A549 (cell line): ENCODE measurements at regions not wholly inside any gene's neighbourhood (a gene's known extent, or its start where the extent isn't known, plus 50 kb on each side); places are given as distances from the start of the nearest gene placed in this dataset.

Experiments used
- ATAC-seq, 2 experiments: fragments of 200-7000 bp in 1 of 2; fragments of >200 bp in 1 of 2; cut with Nextera tagmentation in 1 of 2; cut with Tn5 transposase in 1 of 2; 3 replicates each; pipeline versions ENCODE4 v1.8.0 to v1.9.1; 2018 to 2020; ENCODE audit warnings: mild to moderate bottlenecking in 1 of 2, moderate library complexity in 1 of 2
- CTCF ChIA-PET: fragments of 300-600 bp; sonication (Branson Sonifier 250); formaldehyde crosslinking; extraction: SDS; loops from one replicate; lab custom pipeline; 2021; ENCODE audit warnings: antibody characterized with exemption, inconsistent platforms; lab: Yijun Ruan, JAX
- POLR2A ChIA-PET: fragments of 350-600 bp; formaldehyde crosslinking; extraction: SDS; loops from one replicate; lab custom pipeline; 2021; ENCODE audit warnings: antibody characterized with exemption, inconsistent platforms; lab: Yijun Ruan, JAX
- DNase-seq, 2 experiments: peaks; one replicate each; pipeline versions ENCODE4 v3.0.0 to v3.0.0-alpha.2; 2011 to 2016; ENCODE audit warnings: low read depth in 1 of 2, low spot score in 1 of 2
- FAIRE-seq: peaks from 2 replicates; lab custom pipeline; 2011; peaks lifted over from hg19 to GRCh38; lab: Jason Lieb, UNC
- H3K27ac ChIP-seq, 2 experiments: fragments of >200 bp; sonication (Bioruptor Twin); formaldehyde crosslinking; 3 replicates each; pipeline ENCODE4 v1.5.1; 2016 to 2017
- H3K4me1 ChIP-seq: fragments of >200 bp; sonication (Bioruptor Twin); formaldehyde crosslinking; 3 replicates; pipeline ENCODE4 v1.6.1; 2016
- H3K4me2 ChIP-seq: fragments of >200 bp; sonication (Bioruptor Twin); formaldehyde crosslinking; 3 replicates; pipeline ENCODE4 v1.6.1; 2016
- H3K4me3 ChIP-seq: fragments of >200 bp; sonication (Bioruptor Twin); formaldehyde crosslinking; 3 replicates; pipeline ENCODE4 v1.5.1; 2016
- H3K9me3 ChIP-seq: fragments of >200 bp; sonication (Bioruptor Twin); formaldehyde crosslinking; 3 replicates; pipeline ENCODE4 v1.6.1; 2016
- ATOH8 ChIP-seq: fragments of 250-450 bp; sonication (Bioruptor Pico); IDR thresholded peaks from 2 replicates; pipeline ENCODE4 v1.5.0; 2020; ENCODE audit warnings: low read depth, mild to moderate bottlenecking, moderate library complexity
- BHLHE40 ChIP-seq: IDR thresholded peaks from 2 replicates; pipeline ENCODE4 v1.6.1; 2012; ENCODE audit warnings: low read depth, low read length, inconsistent platforms
- CBX2 ChIP-seq: fragments of 200-600 bp; sonication (generic); IDR thresholded peaks from 2 replicates; pipeline ENCODE4 v1.6.1; 2016; ENCODE audit warnings: low read depth, mild to moderate bottlenecking, borderline replicate concordance
- E2F6 ChIP-seq: IDR thresholded peaks from 2 replicates; pipeline ENCODE4 v1.6.1; 2012; ENCODE audit warnings: low read depth, borderline replicate concordance
- EHMT2 ChIP-seq: fragments of 200-600 bp; sonication (generic); IDR thresholded peaks from 2 replicates; pipeline ENCODE4 v1.6.1; 2016; ENCODE audit warnings: antibody characterized with exemption, low read depth, mild to moderate bottlenecking, moderate library complexity
- EP300 ChIP-seq, 2 experiments: fragments of >200 bp; sonication (Bioruptor Twin); formaldehyde crosslinking; IDR thresholded peaks; 2 replicates in 1 of 2; 3 replicates in 1 of 2; pipeline ENCODE4 v1.6.1; 2016 to 2017
- ESRRA ChIP-seq: fragments of 150-350 bp; IDR thresholded peaks from 2 replicates; pipeline ENCODE4 v1.6.1; 2014; ENCODE audit warnings: mild to moderate bottlenecking, low read length, borderline replicate concordance
- GATA3 ChIP-seq: IDR thresholded peaks from 2 replicates; pipeline ENCODE4 v1.6.1; 2012; ENCODE audit warnings: borderline replicate concordance
- HEYL ChIP-seq: fragments of 250-450 bp; sonication (Bioruptor Pico); IDR thresholded peaks from 2 replicates; pipeline ENCODE4 v1.8.0; 2021; ENCODE audit warnings: mild to moderate bottlenecking, moderate library complexity
- HMGXB4 ChIP-seq: fragments of 250-450 bp; sonication (Bioruptor Pico); IDR thresholded peaks from 2 replicates; pipeline ENCODE4 v1.5.0; 2021; ENCODE audit warnings: mild to moderate bottlenecking, moderate library complexity, borderline replicate concordance
- JUN ChIP-seq, 2 experiments: fragments of >200 bp; sonication (Bioruptor Twin); formaldehyde crosslinking; IDR thresholded peaks; 2 replicates in 1 of 2; 3 replicates in 1 of 2; pipeline ENCODE4 v1.6.1; 2016 to 2017
- JUNB ChIP-seq: fragments of >200 bp; sonication (Bioruptor Twin); formaldehyde crosslinking; IDR thresholded peaks from 2 replicates; pipeline ENCODE4 v1.6.1; 2016
- MAZ ChIP-seq: fragments of 150-350 bp; IDR thresholded peaks from 2 replicates; pipeline ENCODE4 v1.6.1; 2014; ENCODE audit warnings: antibody characterized with exemption, low read depth, low read length, borderline replicate concordance
- NFE2L2 ChIP-seq: fragments of 150-350 bp; conservative IDR thresholded peaks from 2 replicates; pipeline ENCODE4 v1.6.1; 2014; ENCODE audit warnings: low read length
- NPAS2 ChIP-seq: fragments of 250-450 bp; sonication (Bioruptor Pico); IDR thresholded peaks from 2 replicates; pipeline ENCODE4 v1.8.0; 2022; ENCODE audit warnings: mild to moderate bottlenecking, moderate library complexity, borderline replicate concordance
- NR3C1 ChIP-seq: fragments of >200 bp; sonication (Bioruptor Twin); formaldehyde crosslinking; IDR thresholded peaks from 3 replicates; pipeline ENCODE4 v1.6.1; 2017
- PBX3 ChIP-seq: IDR thresholded peaks from 2 replicates; pipeline ENCODE4 v1.6.1; 2012
- POLR2A ChIP-seq: IDR thresholded peaks from 2 replicates; pipeline ENCODE4 v1.6.1; 2012; ENCODE audit warnings: mild to moderate bottlenecking, low read length
- POLR2AphosphoS2 ChIP-seq: conservative IDR thresholded peaks from 2 replicates; pipeline ENCODE4 v1.6.1; 2012; ENCODE audit warnings: low read length, improper control_type of control experiment, inconsistent platforms
- RAD21 ChIP-seq, 2 experiments: fragments of >200 bp in 1 of 2; sonication (Bioruptor Twin) in 1 of 2; formaldehyde crosslinking in 1 of 2; IDR thresholded peaks in 1 of 2; conservative IDR thresholded peaks in 1 of 2; 2 replicates in 1 of 2; 3 replicates in 1 of 2; pipeline ENCODE4 v1.6.1; 2012 to 2018; ENCODE audit warnings: inconsistent platforms in 1 of 2
- RARB ChIP-seq: fragments of 250-450 bp; sonication (Bioruptor Pico); IDR thresholded peaks from 2 replicates; pipeline ENCODE4 v1.8.0; 2021; ENCODE audit warnings: mild to moderate bottlenecking, moderate library complexity
- RFX5 ChIP-seq: fragments of 450-650 bp; IDR thresholded peaks from 2 replicates; pipeline ENCODE4 v1.7.1; 2014; ENCODE audit warnings: antibody characterized with exemption, mild to moderate bottlenecking, moderate library complexity
- RNF2 ChIP-seq: fragments of 200-600 bp; sonication (generic); IDR thresholded peaks from 2 replicates; pipeline ENCODE4 v1.6.1; 2016; ENCODE audit warnings: low read depth, mild to moderate bottlenecking, antibody characterized with exemption, moderate library complexity, borderline replicate concordance
- TFCP2L1 ChIP-seq: fragments of 250-450 bp; sonication (Bioruptor Pico); IDR thresholded peaks from 2 replicates; pipeline ENCODE4 v1.5.0; 2021; ENCODE audit warnings: mild to moderate bottlenecking
- USF2 ChIP-seq: fragments of 450-650 bp; IDR thresholded peaks from 2 replicates; pipeline ENCODE4 v1.6.1; 2014; ENCODE audit warnings: antibody characterized with exemption
- ZC3H11A ChIP-seq: fragments of 450-650 bp; IDR thresholded peaks from 2 replicates; pipeline ENCODE4 v1.6.1; 2014; ENCODE audit warnings: antibody characterized with exemption, mild to moderate bottlenecking
- ZNF302 ChIP-seq: fragments of 250-450 bp; sonication (Bioruptor Pico); IDR thresholded peaks from 2 replicates; pipeline ENCODE4 v1.9.0; 2021; ENCODE audit warnings: inconsistent platforms, mild to moderate bottlenecking, moderate library complexity
- ZSCAN20 ChIP-seq: fragments of 250-450 bp; sonication (Bioruptor Pico); IDR thresholded peaks from 2 replicates; pipeline ENCODE4 v1.8.0; 2022; ENCODE audit warnings: mild to moderate bottlenecking, moderate library complexity
- WGBS: methylation state at CpG from one replicate; pipeline ENCODE4 v1.1.6; 2017; ENCODE audit errors: missing lambda C conversion rate; 5-methylcytosine and 5-hydroxymethylcytosine counted together

GRCh38 chr7:436367-437128, 83.1 kb downstream of the PDGFA start:
- POLR2A ChIA-PET, result interaction anchor here (1.5 kb wide), 1 partner anchor 103 kb away, joined by 6 read pairs; no protein-coding TSS in a partner anchor
- H3K9me3 ChIP-seq, result no peaks in the 10 kb centered on the region
- H3K4me2 ChIP-seq, result peak overlapping the region; percentile 68
- ATAC-seq (peak in 1 of 2 experiments; percentile 34; a peak in 4 of 6 replicates), FAIRE-seq (no peak), DNase-seq (no peak)
- H3K4me3 ChIP-seq, result no peak overlapping the region
- TF ChIP-seq ZSCAN20 (CRISPR knock-in tag), result no peak
- TF ChIP-seq CBX2, result no peak
- TF ChIP-seq RFX5, result no peak
- TF ChIP-seq RARB, result no peak
- TF ChIP-seq ATOH8 (CRISPR knock-in tag), result no peak
- no peak for TF ChIP-seq MAZ
- TF ChIP-seq POLR2A, result no peak
- no peak; a peak in 1 of 5 replicates for TF ChIP-seq JUN (IDR thresholded peaks at IDR 0.05)
- no peak for TF ChIP-seq TFCP2L1
- TF ChIP-seq EP300 (IDR thresholded peaks at IDR 0.05), result no peak
- TF ChIP-seq NPAS2 (CRISPR knock-in tag), result no peak
- TF ChIP-seq PBX3, result no peak
- no peak for TF ChIP-seq JUNB
- TF ChIP-seq ZC3H11A, result no peak
- TF ChIP-seq RAD21 (conservative IDR thresholded peaks at IDR 0.05 in 1 of 2, IDR thresholded peaks at IDR 0.05 in 1 of 2), result no peak
- TF ChIP-seq POLR2AphosphoS2, result no peak
- TF ChIP-seq NFE2L2, result no peak
- no peak for TF ChIP-seq ZNF302 (CRISPR knock-in tag)
- TF ChIP-seq HMGXB4 (CRISPR knock-in tag), result no peak
- no peak for TF ChIP-seq BHLHE40
- CTCF ChIA-PET, result no interaction called here
- peak overlapping the region; percentile 52 to 77; a peak in 5 of 6 replicates for H3K27ac ChIP-seq
- peaks cover 28% of the 10 kb centered on the region for H3K4me1 ChIP-seq
- WGBS, result 89% methylated on average over 13 of the region's 33 CpGs

GRCh38 chr7:437329-438251, 82.1 kb downstream of the PDGFA start:
- WGBS, result 91% methylated on average over 42 of the region's 43 CpGs
- TF ChIP-seq EHMT2, result no peak
- TF ChIP-seq NPAS2 (CRISPR knock-in tag), result no peak
- no peak for TF ChIP-seq ATOH8 (CRISPR knock-in tag)
- no peak for TF ChIP-seq HEYL (CRISPR knock-in tag)
- TF ChIP-seq GATA3, result no peak
- no peak for TF ChIP-seq CBX2
- no peak for TF ChIP-seq RNF2
- TF ChIP-seq USF2, result no peak
- no peak for TF ChIP-seq NR3C1
- no peak for TF ChIP-seq E2F6
- TF ChIP-seq ESRRA, result no peak
- CTCF ChIA-PET, result interaction anchor here (0.7 to 2.0 kb wide), 4 partner anchors 24 to 66 kb away, joined by 3 to 5 read pairs (median 3); no protein-coding TSS in a partner anchor
- ATAC-seq, result peak in 1 of 2 experiments; percentile 6; a peak in 1 of 6 replicates
- H3K27ac ChIP-seq, result peak overlapping the region; percentile 52 to 77; a peak in 4 of 6 replicates
- DNase-seq, result no peak
- no peak overlapping the region for H3K4me3 ChIP-seq
- no peaks in the 10 kb centered on the region for H3K9me3 ChIP-seq
- FAIRE-seq, result no peak
- H3K4me1 ChIP-seq, result peaks cover 28% of the 10 kb centered on the region
- POLR2A ChIA-PET, result no interaction called here
- H3K4me2 ChIP-seq, result no peak overlapping the region
